Fibroblast of mammary gland (primary cell): ENCODE measurements at regions not wholly inside any gene's neighbourhood (a gene's known extent, or its start where the extent isn't known, plus 50 kb on each side); places are given as distances from the start of the nearest gene placed in this dataset.

Experiments
- DNase-seq: peaks from one replicate; pipeline ENCODE4 v3.0.0-alpha.2; 2010; ENCODE audit warnings: low read depth
- H3K4me3 ChIP-seq: 2 replicates; pipeline ENCODE4 v1.5.1; 2011; ENCODE audit warnings: low read depth, mild to moderate bottlenecking, low read length, moderate library complexity; ENCODE audit not compliant: control insufficient read depth
- CTCF ChIP-seq: conservative IDR thresholded peaks from 2 replicates; pipeline ENCODE4 v1.5.1; 2011; ENCODE audit warnings: low read depth, low read length, inconsistent platforms; ENCODE audit not compliant: control insufficient read depth, insufficient read depth

- H3K4me3 ChIP-seq = no peak overlapping the region
- no peak for DNase-seq
- no peak for TF ChIP-seq CTCF
Observed at GRCh38 chr5:82560969-82561368, 282.8 kb upstream of the RPS23 start.

GRCh38 chr5:82560561-82560960, 282.4 kb upstream of the RPS23 start:
- no peak overlapping the region for H3K4me3 ChIP-seq
- TF ChIP-seq CTCF = no peak
- peak; percentile 3 for DNase-seq

GRCh38 chr5:82551840-82552385, 273.8 kb upstream of the RPS23 start:
- no peak for DNase-seq
- no peak for TF ChIP-seq CTCF
- H3K4me3 ChIP-seq = no peak overlapping the region

GRCh38 chr5:82551192-82551591, 273.0 kb upstream of the RPS23 start:
- H3K4me3 ChIP-seq = no peak overlapping the region
- DNase-seq = no peak
- TF ChIP-seq CTCF = no peak

GRCh38 chr5:82549263-82549662, 271.1 kb upstream of the RPS23 start:
- no peak for TF ChIP-seq CTCF
- peak; percentile 12 for DNase-seq
- H3K4me3 ChIP-seq = no peak overlapping the region

- H3K4me3 ChIP-seq = no peak overlapping the region
- no peak for DNase-seq
- TF ChIP-seq CTCF = no peak
Observed at GRCh38 chr5:82544004-82544403, 265.9 kb upstream of the RPS23 start.

GRCh38 chr5:82540301-82540700, 262.1 kb upstream of the RPS23 start:
- TF ChIP-seq CTCF = no peak
- no peak for DNase-seq

More at GRCh38 chr5:82540301-82540700, 262.1 kb upstream of the RPS23 start:
- no peak overlapping the region for H3K4me3 ChIP-seq
